B cell (primary cell): ENCODE measurements at regions not wholly inside any gene's neighbourhood (a gene's known extent, or its start where the extent isn't known, plus 50 kb on each side); places are given as distances from the start of the nearest gene placed in this dataset.

Source experiments
- ATAC-seq: fragments of 200-7000 bp; cut with Tn5 transposase; one replicate; pipeline ENCODE4 v1.10.0; 2021; ENCODE audit warnings: low read depth, mild to moderate bottlenecking, moderate number of reproducible peaks, moderate library complexity
- CTCF ChIA-PET: fragments of 350-600 bp; sonication (Branson Sonifier 250); formaldehyde crosslinking; loops from one replicate; lab custom pipeline; 2021; ENCODE audit warnings: antibody characterized with exemption, inconsistent platforms; lab: Charles Lee
- POLR2A ChIA-PET: fragments of 350-600 bp; sonication (Branson Sonifier 250); formaldehyde crosslinking; loops from one replicate; lab custom pipeline; 2021; ENCODE audit warnings: antibody characterized with exemption; lab: Charles Lee
- DNase-seq: peaks from one replicate; pipeline ENCODE4 v3.0.0; 2013
- H2AFZ ChIP-seq: 2 replicates; pipeline ENCODE4 v1.6.1; 2012; ENCODE audit warnings: mild to moderate bottlenecking, low read depth, low read length; ENCODE audit not compliant: insufficient read depth, poor library complexity, severe bottlenecking
- H3K27ac ChIP-seq, 2 donors: 1 replicate in 1 of 2; 2 replicates in 1 of 2; pipeline ENCODE4 v1.5.1; 2012 to 2013; ENCODE audit warnings: low read length in 2 of 2, mild to moderate bottlenecking in 2 of 2, moderate library complexity in 1 of 2
- H3K27me3 ChIP-seq, 4 experiments: fragments of 200-600 bp in 1 of 4; sonication (generic) in 1 of 4; replicated peaks in 1 of 4; 1 replicate in 2 of 4; 2 replicates in 2 of 4; pipeline versions ENCODE4 v1.6.1 to v1.7.0; 2013 to 2016; ENCODE audit warnings: low read length in 3 of 4, mild to moderate bottlenecking in 2 of 4, mixed read lengths in 1 of 4, moderate library complexity in 1 of 4; ENCODE audit not compliant: insufficient read depth in 4 of 4, control insufficient read depth in 3 of 4; ENCODE audit errors: control extremely low read depth in 1 of 4
- H3K36me3 ChIP-seq, 2 experiments: replicated peaks in 1 of 2; 1 replicate in 1 of 2; 2 replicates in 1 of 2; pipeline versions ENCODE4 v1.6.1 to v1.7.1; 2013; ENCODE audit warnings: low read length in 1 of 2; ENCODE audit not compliant: insufficient read depth in 2 of 2, control insufficient read depth in 1 of 2; ENCODE audit errors: control extremely low read depth in 1 of 2, extremely low read depth in 1 of 2
- H3K4me1 ChIP-seq, 2 donors: fragments of 200-600 bp in 1 of 2; sonication (generic) in 1 of 2; 1 replicate in 1 of 2; 2 replicates in 1 of 2; pipeline versions ENCODE4 v1.5.1 to v1.6.1; 2013 to 2017; ENCODE audit warnings: low read length in 2 of 2; ENCODE audit not compliant: control insufficient read depth in 2 of 2, insufficient read depth in 2 of 2
- H3K4me2 ChIP-seq: replicated peaks from 2 replicates; pipeline ENCODE3; 2012; ENCODE audit warnings: mild to moderate bottlenecking, low read depth, low read length; ENCODE audit not compliant: poor library complexity, severe bottlenecking
- H3K4me3 ChIP-seq, 5 experiments: fragments of 200-600 bp in 1 of 5; sonication (generic) in 1 of 5; 1 replicate in 3 of 5; 2 replicates in 2 of 5; pipeline versions ENCODE4 v1.5.1 to v1.7.0; 2011 to 2016; ENCODE audit warnings: low read length in 4 of 5, mild to moderate bottlenecking in 4 of 5, low read depth in 2 of 5, control low read depth in 1 of 5, moderate library complexity in 1 of 5; ENCODE audit not compliant: insufficient read depth in 1 of 5; ENCODE audit errors: control extremely low read depth in 1 of 5, extremely low read depth in 1 of 5
- H3K79me2 ChIP-seq: fragments of 200-600 bp; sonication (generic); one replicate; pipeline ENCODE4 v1.6.0; 2016; ENCODE audit warnings: low read length; ENCODE audit not compliant: control insufficient read depth, insufficient read depth
- H3K9ac ChIP-seq: fragments of 200-600 bp; sonication (generic); 2 replicates; pipeline ENCODE4 v1.6.1; 2017; ENCODE audit warnings: mild to moderate bottlenecking, low read length, moderate library complexity
- H3K9me3 ChIP-seq, 3 donors: one replicate each; pipeline versions ENCODE4 v1.6.1 to v1.7.1; 2013; ENCODE audit warnings: low read length in 2 of 3; ENCODE audit not compliant: control insufficient read depth in 2 of 3, insufficient read depth in 1 of 3; ENCODE audit errors: control extremely low read depth in 1 of 3
- H4K20me1 ChIP-seq: 2 replicates; pipeline ENCODE4 v1.6.0; 2012; ENCODE audit warnings: mild to moderate bottlenecking, low read length; ENCODE audit not compliant: insufficient read depth, control insufficient read depth, poor library complexity, severe bottlenecking
- H3K27ac Mint-ChIP-seq: one replicate; pipeline ENCODE4 v1.8.0; 2021; ENCODE audit warnings: mixed read lengths
- H3K27me3 Mint-ChIP-seq: one replicate; pipeline ENCODE4 v1.8.0; 2021; ENCODE audit warnings: mixed read lengths
- H3K4me1 Mint-ChIP-seq: one replicate; pipeline ENCODE4 v1.8.0; 2021; ENCODE audit warnings: mixed read lengths
- H3K4me3 Mint-ChIP-seq: one replicate; pipeline ENCODE4 v1.8.0; 2021; ENCODE audit warnings: mixed read lengths
- H3K9me3 Mint-ChIP-seq: one replicate; pipeline ENCODE4 v1.8.0; 2022; ENCODE audit warnings: mixed read lengths; ENCODE audit not compliant: insufficient read depth
- EZH2 ChIP-seq: IDR thresholded peaks from 2 replicates; pipeline ENCODE4 v1.6.1; 2012; ENCODE audit warnings: borderline replicate concordance, low read depth, mild to moderate bottlenecking, moderate library complexity, low read length; ENCODE audit not compliant: insufficient read depth, poor library complexity, severe bottlenecking
- WGBS: methylation state at CpG from one replicate; pipeline ENCODE4 v1.1.5; 2013; ENCODE audit warnings: missing lambda C conversion rate; ENCODE audit not compliant: insufficient coverage; 5-methylcytosine and 5-hydroxymethylcytosine counted together
- intact Hi-C: fragments of 100-400 bp; cut with micrococcal nuclease; formaldehyde crosslinking; loops from one replicate; pipeline ENCODE4 v1.10.0; 2022
- TF ChIP-seq, protein P1 (sequence below): fragments of 200-600 bp; IDR thresholded peaks from one replicate; pipeline ENCODE4 v1.8.0; 2022; ENCODE audit warnings: antibody characterized with exemption, mild to moderate bottlenecking

DNA sequence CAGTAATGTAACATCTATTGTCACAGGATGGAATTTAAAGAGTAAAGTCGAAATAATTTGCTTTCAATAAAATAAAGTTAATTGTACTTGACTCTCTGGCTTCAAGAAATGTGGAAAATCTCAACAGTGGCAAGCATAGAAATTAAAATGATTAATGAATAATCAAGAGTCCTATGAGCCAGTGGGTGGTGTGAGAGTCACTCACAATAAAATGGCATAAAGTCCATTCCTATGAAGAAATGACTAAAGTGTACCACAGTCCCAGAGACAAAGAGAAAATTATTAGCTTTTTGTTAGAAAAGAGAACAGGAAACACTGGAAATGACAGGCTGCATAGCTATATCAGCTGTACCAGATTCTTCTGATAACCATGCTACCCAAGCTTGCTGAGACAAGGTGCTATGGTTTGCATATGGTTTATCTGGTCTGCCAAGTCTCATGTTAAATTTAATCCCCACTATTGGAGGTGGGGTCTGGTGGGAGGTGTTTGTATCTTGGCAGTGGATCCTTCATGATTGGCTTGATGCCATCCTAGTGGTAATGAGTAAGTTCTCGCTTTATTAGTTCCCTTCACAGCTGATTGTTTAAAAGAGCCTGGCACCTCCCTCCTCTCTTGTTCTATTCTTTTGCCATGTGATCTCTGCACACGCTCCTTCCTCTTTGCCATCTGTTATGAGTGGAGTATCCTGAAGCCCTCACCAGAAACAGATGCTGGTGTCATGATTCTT, 647.7 kb upstream of the ITGA1 start:
- Mint-ChIP-seq H3K9me3 (peaks cover 4% of the 10 kb centered on the region), H3K4me1 (no peaks in the 10 kb centered on the region)

DNA sequence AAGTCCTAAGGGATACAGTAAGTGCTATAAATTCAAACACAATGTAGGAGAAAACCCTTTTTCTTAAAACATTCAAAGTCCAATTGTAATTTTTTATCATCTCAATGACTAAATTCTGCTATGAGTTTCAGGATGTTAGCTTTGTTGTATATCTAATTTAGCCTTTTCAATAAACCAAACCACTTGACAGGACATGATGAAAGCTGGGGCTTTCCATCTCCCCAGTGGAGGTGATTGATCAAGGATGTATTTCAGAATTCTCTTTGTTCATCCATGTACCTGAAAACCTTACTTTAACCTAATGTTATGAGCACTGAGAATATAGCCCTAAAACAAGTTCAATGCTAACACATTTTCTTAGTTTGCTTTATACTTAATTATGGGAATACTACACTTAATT, 639.0 kb upstream of the ITGA1 start:
- Mint-ChIP-seq H3K9me3 (no peaks in the 10 kb centered on the region), H3K27me3 (no peaks in the 10 kb centered on the region), H3K4me3 (no peak overlapping the region), H3K4me1 (no peaks in the 10 kb centered on the region), H3K27ac (no peak overlapping the region)
- intact Hi-C loops, result no loop called here
- Histone ChIP-seq H3K9me3 (no peaks in the 10 kb centered on the region), H3K4me1 (no peaks in the 10 kb centered on the region), H3K36me3 (no peaks in the 10 kb centered on the region), H3K9ac (no peak overlapping the region), H3K79me2 (no peaks in the 10 kb centered on the region), H4K20me1 (no peaks in the 10 kb centered on the region), H3K4me2 (no peak overlapping the region), H3K27me3 (no peaks in the 10 kb centered on the region), H2AFZ (no peak overlapping the region), H3K4me3 (no peak overlapping the region), H3K27ac (no peak overlapping the region)
- CTCF ChIA-PET, result no interaction called here
- TF ChIP-seq, protein P1, sequence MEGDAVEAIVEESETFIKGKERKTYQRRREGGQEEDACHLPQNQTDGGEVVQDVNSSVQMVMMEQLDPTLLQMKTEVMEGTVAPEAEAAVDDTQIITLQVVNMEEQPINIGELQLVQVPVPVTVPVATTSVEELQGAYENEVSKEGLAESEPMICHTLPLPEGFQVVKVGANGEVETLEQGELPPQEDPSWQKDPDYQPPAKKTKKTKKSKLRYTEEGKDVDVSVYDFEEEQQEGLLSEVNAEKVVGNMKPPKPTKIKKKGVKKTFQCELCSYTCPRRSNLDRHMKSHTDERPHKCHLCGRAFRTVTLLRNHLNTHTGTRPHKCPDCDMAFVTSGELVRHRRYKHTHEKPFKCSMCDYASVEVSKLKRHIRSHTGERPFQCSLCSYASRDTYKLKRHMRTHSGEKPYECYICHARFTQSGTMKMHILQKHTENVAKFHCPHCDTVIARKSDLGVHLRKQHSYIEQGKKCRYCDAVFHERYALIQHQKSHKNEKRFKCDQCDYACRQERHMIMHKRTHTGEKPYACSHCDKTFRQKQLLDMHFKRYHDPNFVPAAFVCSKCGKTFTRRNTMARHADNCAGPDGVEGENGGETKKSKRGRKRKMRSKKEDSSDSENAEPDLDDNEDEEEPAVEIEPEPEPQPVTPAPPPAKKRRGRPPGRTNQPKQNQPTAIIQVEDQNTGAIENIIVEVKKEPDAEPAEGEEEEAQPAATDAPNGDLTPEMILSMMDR, result no peak
- no peak for DNase-seq
- no peak for ATAC-seq
- POLR2A ChIA-PET, result no interaction called here

More for the DNA sequence above, 647.7 kb upstream of the ITGA1 start:
- ChIA-PET POLR2A (no interaction called here), CTCF (interaction anchor here (0.6 kb wide), 1 partner anchor 277 kb away, joined by 3 read pairs; no protein-coding TSS in a partner anchor)
- Histone ChIP-seq H3K27me3 (no peaks in the 10 kb centered on the region), H3K4me2 (no peak overlapping the region), H3K4me1 (no peaks in the 10 kb centered on the region), H3K27ac (no peak overlapping the region), H3K9ac (no peak overlapping the region), H3K9me3 (no peaks in the 10 kb centered on the region), H4K20me1 (no peaks in the 10 kb centered on the region), H3K79me2 (no peaks in the 10 kb centered on the region), H3K4me3 (no peak overlapping the region), H2AFZ (no peak overlapping the region), H3K36me3 (no peaks in the 10 kb centered on the region)
- intact Hi-C loops, result no loop called here
- ATAC-seq, result no peak
- H3K4me3 Mint-ChIP-seq, result no peak overlapping the region
- TF ChIP-seq EZH2, result no peak
- TF ChIP-seq, protein P1, result no peak
- DNase-seq, result no peak
- H3K27ac Mint-ChIP-seq, result no peak overlapping the region
- no CpG with 5 or more reads among the region's 3 CpGs for WGBS
- no peaks in the 10 kb centered on the region for H3K27me3 Mint-ChIP-seq
